Activated CD4-positive, alpha-beta T cell treated with anti-CD3 and anti-CD28 coated beads, Interleukin-2, Interleukin-4, amounts not matched to agents 100 ng/mL and 50 ng/mL, durations not matched to agents 16 hours and 8 hours (primary cell): ENCODE measurements at regions not wholly inside any gene's neighbourhood (a gene's known extent, or its start where the extent isn't known, plus 50 kb on each side); places are given as distances from the start of the nearest gene placed in this dataset.
"Not testable (repeated sequence)": the region's sequence is repeated elsewhere in the genome, so short reads cannot be mapped to it uniquely, and the experiment has no call there.

Source experiments
- DNase-seq: peaks from one replicate; pipeline ENCODE4 v3.0.0-alpha.2; 2020; ENCODE audit warnings: low spot score

- DNase-seq = not testable (repeated sequence)
Measured at GRCh38 chr12:14032191-14032590, 50.8 kb upstream of the GRIN2B start.

- no peak for DNase-seq
Measured at GRCh38 chr12:14043776-14044175, 62.4 kb upstream of the GRIN2B start.

GRCh38 chr12:14048941-14049545, 67.6 kb upstream of the GRIN2B start:
- no peak for DNase-seq

GRCh38 chr12:14057895-14058294, 76.5 kb upstream of the GRIN2B start:
- no peak for DNase-seq

- DNase-seq = no peak
Measured at GRCh38 chr12:14058717-14059116, 77.3 kb upstream of the GRIN2B start.

- no peak for DNase-seq
Measured at GRCh38 chr12:14059548-14059947, 78.1 kb upstream of the GRIN2B start.

- DNase-seq = no peak
Measured at GRCh38 chr12:14065616-14066015, 84.2 kb upstream of the GRIN2B start.

GRCh38 chr12:14066021-14066420, 84.6 kb upstream of the GRIN2B start:
- no peak for DNase-seq

GRCh38 chr12:14068961-14069360, 87.6 kb upstream of the GRIN2B start:
- DNase-seq = no peak

GRCh38 chr12:14071833-14072232, 90.4 kb upstream of the GRIN2B start:
- DNase-seq = no peak

GRCh38 chr12:14072987-14073386, 91.6 kb upstream of the GRIN2B start:
- no peak for DNase-seq

- DNase-seq = no peak
Measured at GRCh38 chr12:14075797-14076393, 94.5 kb upstream of the GRIN2B start.

- no peak for DNase-seq
Measured at GRCh38 chr12:14076538-14076937, 95.1 kb upstream of the GRIN2B start.

- DNase-seq = no peak
Measured at GRCh38 chr12:14086838-14087237, 105.4 kb upstream of the GRIN2B start.

GRCh38 chr12:14099994-14100393, 118.6 kb upstream of the GRIN2B start:
- no peak for DNase-seq

GRCh38 chr12:14101556-14101955, 120.2 kb upstream of the GRIN2B start:
- DNase-seq = not testable (repeated sequence)

- DNase-seq = peak; percentile 9
Measured at GRCh38 chr12:14111230-14111865, 129.9 kb upstream of the GRIN2B start.

GRCh38 chr12:14113031-14113430, 131.6 kb upstream of the GRIN2B start:
- DNase-seq = no peak

- no peak for DNase-seq
Measured at GRCh38 chr12:14126692-14127091, 145.3 kb upstream of the GRIN2B start.

GRCh38 chr12:14129611-14130195, 148.3 kb upstream of the GRIN2B start:
- no peak for DNase-seq

- DNase-seq = no peak
Measured at GRCh38 chr12:14135996-14136395, 154.6 kb upstream of the GRIN2B start.

- no peak for DNase-seq
Measured at GRCh38 chr12:14138495-14138894, 157.1 kb upstream of the GRIN2B start.
